ENCODE measurements at regions not wholly inside any gene's neighbourhood (a gene's known extent, or its start where the extent isn't known, plus 50 kb on each side); places are given as distances from the start of the nearest gene placed in this dataset.

GRCh38 chr3:72050771-72051170, 265.8 kb upstream of the PROK2 start:
- no peaks in the 10 kb centered on the region for H3K27me3 ChIP-seq (ENCODE audit: insufficient read depth, low read length)
- no peaks in the 10 kb centered on the region for H3K9me3 ChIP-seq (ENCODE audit: low read depth, low read length)
- no peak overlapping the region for H3K4me3 ChIP-seq (ENCODE audit: low read length)
- H3K4me1 ChIP-seq (ENCODE audit: insufficient read depth, low read length) = peaks cover 13% of the 10 kb centered on the region

GRCh38 chr3:72050048-72050632, 265.2 kb upstream of the PROK2 start:
- peaks cover 13% of the 10 kb centered on the region for H3K4me1 ChIP-seq (ENCODE audit: insufficient read depth, low read length)
- H3K4me3 ChIP-seq (ENCODE audit: low read length) = no peak overlapping the region
- H3K9me3 ChIP-seq (ENCODE audit: low read depth, low read length) = no peaks in the 10 kb centered on the region
- no peaks in the 10 kb centered on the region for H3K27me3 ChIP-seq (ENCODE audit: insufficient read depth, low read length)

DNA sequence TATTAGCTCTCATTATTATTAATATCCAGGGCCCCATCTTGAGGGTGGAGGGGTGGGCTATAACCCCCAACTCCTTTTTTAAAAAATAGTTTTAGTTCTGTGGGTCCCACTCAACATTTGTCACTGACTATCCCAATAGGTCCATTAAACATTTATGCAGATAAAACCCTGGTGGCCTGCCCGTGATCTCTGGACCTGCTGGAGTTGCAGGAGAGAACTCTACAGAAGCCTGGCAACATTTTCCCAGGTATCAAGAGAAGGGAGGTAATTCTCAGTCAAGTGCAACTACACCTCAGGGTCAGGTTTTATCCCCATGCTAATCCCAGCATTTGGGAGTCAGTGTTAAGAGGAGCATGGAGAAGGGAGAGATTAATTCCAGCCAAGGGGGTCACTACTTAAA, 264.4 kb upstream of the PROK2 start:
- no peaks in the 10 kb centered on the region for H3K27me3 ChIP-seq (ENCODE audit: insufficient read depth, low read length)
- no peak overlapping the region for H3K4me3 ChIP-seq (ENCODE audit: low read length)
- no peaks in the 10 kb centered on the region for H3K9me3 ChIP-seq (ENCODE audit: low read depth, low read length)
- peaks cover 16% of the 10 kb centered on the region for H3K4me1 ChIP-seq (ENCODE audit: insufficient read depth, low read length)

DNA sequence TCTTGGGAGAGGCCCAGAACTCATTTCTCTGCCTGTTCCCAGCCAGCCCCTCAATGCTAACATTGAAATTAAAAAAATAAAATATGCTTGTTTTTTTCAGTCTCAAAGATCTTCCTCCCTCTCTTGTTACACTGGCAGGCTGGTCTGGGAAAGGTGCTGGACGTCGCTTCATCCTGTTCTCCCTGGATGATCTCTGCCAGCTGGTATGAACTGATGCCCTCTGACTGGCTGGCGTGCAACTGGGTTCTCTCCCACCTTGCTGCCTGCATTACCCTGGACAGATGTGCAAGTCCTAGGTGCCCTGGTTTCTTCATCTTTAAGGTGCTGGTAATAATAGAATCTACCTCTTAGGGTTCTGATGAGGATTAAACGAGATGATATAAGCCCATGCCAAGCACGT, 263.9 kb upstream of the PROK2 start:
- H3K9me3 ChIP-seq (ENCODE audit: low read depth, low read length) = no peaks in the 10 kb centered on the region

DNA sequence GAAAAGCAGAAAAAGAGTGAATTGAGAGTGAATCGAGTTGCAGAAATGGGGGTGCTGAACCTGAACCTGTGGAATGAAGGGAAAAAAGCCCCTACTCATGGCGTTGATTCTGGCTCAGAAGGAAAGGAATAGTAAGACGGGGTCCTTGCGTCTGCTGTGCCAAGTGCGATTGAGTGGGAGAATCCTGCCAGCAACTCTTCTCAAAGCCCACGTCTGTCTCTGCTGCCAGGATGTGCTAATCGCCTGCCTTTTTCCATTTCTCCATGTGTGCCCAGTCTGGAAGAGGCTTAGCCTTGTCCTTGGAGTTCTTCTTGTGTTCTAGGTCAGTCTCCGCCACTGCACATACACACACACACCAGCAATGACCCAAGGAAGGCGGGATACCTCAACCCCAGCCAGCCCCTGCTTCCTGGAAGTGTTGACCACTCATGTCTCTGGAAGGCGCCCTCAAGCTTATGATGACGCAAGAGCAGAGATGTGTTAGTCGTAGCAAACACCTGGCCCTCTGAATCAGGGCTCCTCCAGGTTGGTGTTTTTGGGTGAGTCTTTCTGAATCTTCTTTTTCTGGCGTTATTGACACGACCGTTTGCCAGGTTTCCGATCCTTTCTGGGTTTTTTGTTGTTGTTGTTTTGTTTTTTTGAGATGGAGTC, 262.4 kb upstream of the PROK2 start:
- Histone ChIP-seq H3K9me3 (ENCODE audit: low read depth, low read length) (no peaks in the 10 kb centered on the region), H3K27me3 (ENCODE audit: insufficient read depth, low read length) (no peaks in the 10 kb centered on the region), H3K4me3 (ENCODE audit: low read length) (no peak overlapping the region), H3K4me1 (ENCODE audit: insufficient read depth, low read length) (peaks cover 36% of the 10 kb centered on the region)

More for the DNA sequence above, 263.9 kb upstream of the PROK2 start:
- Histone ChIP-seq H3K4me3 (ENCODE audit: low read length) (no peak overlapping the region), H3K27me3 (ENCODE audit: insufficient read depth, low read length) (no peaks in the 10 kb centered on the region), H3K4me1 (ENCODE audit: insufficient read depth, low read length) (peaks cover 21% of the 10 kb centered on the region)

- Histone ChIP-seq H3K4me1 (ENCODE audit: insufficient read depth, low read length) (peaks cover 40% of the 10 kb centered on the region), H3K27me3 (ENCODE audit: insufficient read depth, low read length) (no peaks in the 10 kb centered on the region), H3K9me3 (ENCODE audit: low read depth, low read length) (no peaks in the 10 kb centered on the region), H3K4me3 (ENCODE audit: low read length) (no peak overlapping the region)
Observed at GRCh38 chr3:72044231-72044855, 259.4 kb upstream of the PROK2 start.

DNA sequence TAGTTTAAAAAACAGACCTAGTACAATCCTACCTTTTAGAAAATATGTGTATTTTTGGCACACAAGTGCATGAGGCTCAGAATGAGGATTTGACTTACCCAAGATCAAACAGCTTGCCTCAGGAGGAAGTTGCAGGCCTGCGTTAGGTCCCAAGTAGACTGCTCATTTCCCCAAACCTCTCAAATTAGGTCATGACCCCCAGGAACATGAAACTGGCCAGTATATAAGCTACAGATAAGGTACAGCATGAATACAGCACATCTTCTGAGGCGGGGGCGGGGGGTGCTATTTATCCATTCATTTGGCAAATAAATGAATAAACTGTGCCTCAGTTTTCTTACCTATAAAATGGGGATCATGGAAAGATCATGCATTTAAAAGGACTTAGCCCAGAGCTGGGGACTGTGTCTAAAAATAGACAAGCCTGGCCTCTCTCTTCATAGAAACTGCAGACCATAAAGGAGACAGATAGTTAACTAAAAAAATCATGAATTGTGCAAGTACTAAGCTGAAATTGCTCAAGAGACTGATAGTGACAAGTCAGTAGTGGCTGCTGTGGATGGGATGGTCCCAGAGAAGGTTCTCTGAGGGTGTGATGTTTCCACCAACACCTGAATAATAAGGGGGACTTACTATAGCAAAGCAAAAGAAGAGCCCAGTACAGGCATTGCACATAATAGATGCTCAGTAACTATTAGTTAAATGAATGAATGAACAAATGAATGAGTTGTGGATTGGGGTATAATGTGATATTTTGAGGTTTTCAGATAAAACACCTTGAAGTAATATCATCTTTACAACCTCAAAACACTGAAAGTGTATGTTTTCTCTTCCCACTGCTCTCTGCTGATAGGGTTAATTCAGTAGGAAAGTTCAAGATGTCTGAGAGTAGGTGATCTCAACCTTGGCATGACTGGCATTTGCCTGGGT, 258.5 kb upstream of the PROK2 start:
- no peaks in the 10 kb centered on the region for H3K27me3 ChIP-seq (ENCODE audit: insufficient read depth, low read length)
- no peak overlapping the region for H3K4me3 ChIP-seq (ENCODE audit: low read length)
- H3K4me1 ChIP-seq (ENCODE audit: insufficient read depth, low read length) = peaks cover 32% of the 10 kb centered on the region

GRCh38 chr3:72042397-72043203, 257.7 kb upstream of the PROK2 start:
- H3K4me3 ChIP-seq (ENCODE audit: low read length) = no peak overlapping the region
- H3K9me3 ChIP-seq (ENCODE audit: low read depth, low read length) = no peaks in the 10 kb centered on the region
- H3K4me1 ChIP-seq (ENCODE audit: insufficient read depth, low read length) = peaks cover 27% of the 10 kb centered on the region
- H3K27me3 ChIP-seq (ENCODE audit: insufficient read depth, low read length) = no peaks in the 10 kb centered on the region

More for the DNA sequence above, 258.5 kb upstream of the PROK2 start:
- H3K9me3 ChIP-seq (ENCODE audit: low read depth, low read length) = no peaks in the 10 kb centered on the region

DNA sequence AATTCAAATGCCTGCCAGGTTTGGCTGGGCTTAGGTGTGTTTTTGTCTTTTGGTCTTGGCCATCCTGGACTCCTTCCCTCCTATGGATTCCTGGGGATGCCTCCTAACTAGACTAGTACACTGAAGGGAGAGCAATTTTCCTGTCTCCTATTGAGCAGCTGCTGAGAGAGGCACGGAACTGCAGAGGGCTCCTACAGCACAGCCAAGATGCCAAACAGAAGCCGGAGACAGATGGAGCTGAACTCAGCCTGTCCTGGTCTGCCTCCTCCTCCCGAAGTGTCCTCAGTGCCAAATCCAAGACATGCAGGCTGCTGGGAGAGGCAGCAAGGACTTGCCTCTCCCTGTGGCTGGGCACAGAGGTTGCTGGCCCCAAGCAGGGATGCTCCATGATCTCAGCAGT, 256.6 kb upstream of the PROK2 start:
- no peak overlapping the region for H3K4me3 ChIP-seq (ENCODE audit: low read length)
- H3K4me1 ChIP-seq (ENCODE audit: insufficient read depth, low read length) = peaks cover 27% of the 10 kb centered on the region
- H3K9me3 ChIP-seq (ENCODE audit: low read depth, low read length) = no peaks in the 10 kb centered on the region
- H3K27me3 ChIP-seq (ENCODE audit: insufficient read depth, low read length) = no peaks in the 10 kb centered on the region

GRCh38 chr3:72041076-72041475, 256.1 kb upstream of the PROK2 start:
- Histone ChIP-seq H3K4me1 (ENCODE audit: insufficient read depth, low read length) (peaks cover 27% of the 10 kb centered on the region), H3K27me3 (ENCODE audit: insufficient read depth, low read length) (no peaks in the 10 kb centered on the region), H3K4me3 (ENCODE audit: low read length) (no peak overlapping the region), H3K9me3 (ENCODE audit: low read depth, low read length) (no peaks in the 10 kb centered on the region)

- H3K4me3 ChIP-seq (ENCODE audit: low read length) = no peak overlapping the region
- no peaks in the 10 kb centered on the region for H3K27me3 ChIP-seq (ENCODE audit: insufficient read depth, low read length)
- peaks cover 35% of the 10 kb centered on the region for H3K4me1 ChIP-seq (ENCODE audit: insufficient read depth, low read length)
Observed at GRCh38 chr3:72039677-72040076, 254.7 kb upstream of the PROK2 start.

DNA sequence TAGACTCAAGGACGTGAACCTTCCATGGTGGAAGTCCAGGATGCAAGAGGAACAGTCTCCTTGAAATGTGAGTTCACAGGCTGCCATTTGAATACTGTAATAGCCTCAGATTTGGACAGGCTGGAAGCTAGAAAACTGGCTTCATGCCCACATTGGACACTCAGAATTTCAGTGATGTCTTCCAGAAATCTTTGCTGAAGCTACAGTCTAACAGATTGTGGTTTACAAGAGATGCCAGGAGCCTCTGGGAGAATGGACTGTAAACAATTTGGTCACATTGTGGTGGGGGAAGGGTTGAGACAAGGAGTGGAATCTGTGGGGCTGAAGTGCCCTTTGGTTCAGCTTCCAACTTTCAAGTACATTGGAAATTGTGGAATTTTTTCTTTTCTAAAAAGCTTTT, 252.0 kb upstream of the PROK2 start:
- Histone ChIP-seq H3K9me3 (ENCODE audit: low read depth, low read length) (no peaks in the 10 kb centered on the region), H3K27me3 (ENCODE audit: insufficient read depth, low read length) (no peaks in the 10 kb centered on the region), H3K4me1 (ENCODE audit: insufficient read depth, low read length) (peaks cover 26% of the 10 kb centered on the region), H3K4me3 (ENCODE audit: low read length) (no peak overlapping the region)

More at GRCh38 chr3:72039677-72040076, 254.7 kb upstream of the PROK2 start:
- H3K9me3 ChIP-seq (ENCODE audit: low read depth, low read length) = no peaks in the 10 kb centered on the region

- no peaks in the 10 kb centered on the region for H3K9me3 ChIP-seq (ENCODE audit: low read depth, low read length)
- peaks cover 38% of the 10 kb centered on the region for H3K4me1 ChIP-seq (ENCODE audit: insufficient read depth, low read length)
- H3K4me3 ChIP-seq (ENCODE audit: low read length) = no peak overlapping the region
- no peaks in the 10 kb centered on the region for H3K27me3 ChIP-seq (ENCODE audit: insufficient read depth, low read length)
Observed at GRCh38 chr3:72035606-72036005, 250.7 kb upstream of the PROK2 start.

DNA sequence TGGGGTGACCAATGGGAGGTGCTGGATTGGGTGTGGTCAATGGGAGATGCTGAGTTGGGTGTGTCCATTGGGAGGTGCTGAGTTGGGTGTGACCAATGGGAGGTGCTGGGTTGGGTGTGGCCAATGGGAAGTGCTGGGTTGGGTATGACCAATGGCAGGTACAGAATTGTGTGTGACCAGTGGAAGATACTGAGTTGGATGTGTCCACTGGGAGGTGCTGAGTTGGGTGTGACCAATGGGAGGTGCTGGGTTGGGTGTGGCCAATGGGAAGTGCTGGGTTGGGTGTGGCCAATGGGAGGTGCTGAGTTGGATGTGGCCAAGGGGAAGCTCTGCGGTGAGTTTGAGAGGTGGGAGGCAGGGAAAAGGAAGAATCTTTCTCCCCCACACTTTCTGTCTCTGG, 250.0 kb upstream of the PROK2 start:
- H3K27me3 ChIP-seq (ENCODE audit: insufficient read depth, low read length) = no peaks in the 10 kb centered on the region
- H3K9me3 ChIP-seq (ENCODE audit: low read depth, low read length) = no peaks in the 10 kb centered on the region
- peaks cover 38% of the 10 kb centered on the region for H3K4me1 ChIP-seq (ENCODE audit: insufficient read depth, low read length)
- H3K4me3 ChIP-seq (ENCODE audit: low read length) = no peak overlapping the region

Measured in mononuclear cell (primary cell).